ENCODE measurements at regions not wholly inside any gene's neighbourhood (a gene's known extent, or its start where the extent isn't known, plus 50 kb on each side); places are given as distances from the start of the nearest gene placed in this dataset.
A peak's percentile ranks its signal among the peaks of the same experiment; 100 is the strongest.
"Not testable (repeated sequence)": the region's sequence is repeated elsewhere in the genome, so short reads cannot be mapped to it uniquely, and the experiment has no call there.

- intact Hi-C loops (cut with DNase I) = no loop called here
- no peak for DNase-seq
Observed at GRCh38 chr11:38339835-38340440, 1741.9 kb upstream of the RAG2 start.

- DNase-seq; intact Hi-C loops (cut with DNase I): not testable (repeated sequence)
Observed at GRCh38 chr11:38338022-38338421, 1740.0 kb upstream of the RAG2 start.

- no peak for DNase-seq
- intact Hi-C loops (cut with DNase I) = no loop called here
Observed at GRCh38 chr11:38332046-38332445, 1734.0 kb upstream of the RAG2 start.

GRCh38 chr11:38330578-38330977 lies 1732.5 kb upstream of the RAG2 start:
- intact Hi-C loops (cut with DNase I) = no loop called here
- no peak for DNase-seq

GRCh38 chr11:38323961-38324761 lies 1726.1 kb upstream of the RAG2 start:
- no peak for DNase-seq
- intact Hi-C loops (cut with DNase I) = no loop called here

GRCh38 chr11:38315151-38315550 lies 1717.1 kb upstream of the RAG2 start:
- intact Hi-C loops (cut with DNase I) = no loop called here
- DNase-seq = no peak

- intact Hi-C loops (cut with DNase I) = no loop called here
- no peak for DNase-seq
Observed at GRCh38 chr11:38307455-38307854, 1709.4 kb upstream of the RAG2 start.

- DNase-seq = no peak
- intact Hi-C loops (cut with DNase I) = no loop called here
Observed at GRCh38 chr11:38305682-38306081, 1707.6 kb upstream of the RAG2 start.

GRCh38 chr11:38304926-38305325 lies 1706.9 kb upstream of the RAG2 start:
- no peak for DNase-seq
- intact Hi-C loops (cut with DNase I) = no loop called here

- DNase-seq = no peak
- intact Hi-C loops (cut with DNase I) = no loop called here
Observed at GRCh38 chr11:38302564-38302963, 1704.5 kb upstream of the RAG2 start.

GRCh38 chr11:38300570-38300969 lies 1702.5 kb upstream of the RAG2 start:
- no peak for DNase-seq
- intact Hi-C loops (cut with DNase I) = no loop called here

GRCh38 chr11:38296211-38296776 lies 1698.3 kb upstream of the RAG2 start:
- DNase-seq = peak in 3 of 10 donors; percentile 57 to 83 (median 74)
- intact Hi-C loops (cut with DNase I) = no loop called here

GRCh38 chr11:38282718-38283117 lies 1684.7 kb upstream of the RAG2 start:
- DNase-seq = no peak
- intact Hi-C loops (cut with DNase I) = no loop called here

GRCh38 chr11:38278457-38279141 lies 1680.6 kb upstream of the RAG2 start:
- peak in 3 of 10 donors; percentile 59 to 84 (median 75) for DNase-seq
- intact Hi-C loops (cut with DNase I) = no loop called here

- no peak for DNase-seq
- intact Hi-C loops (cut with DNase I) = no loop called here
Observed at GRCh38 chr11:38274031-38274430, 1676.0 kb upstream of the RAG2 start.

- intact Hi-C loops (cut with DNase I) = no loop called here
- no peak for DNase-seq
Observed at GRCh38 chr11:38272376-38272775, 1674.3 kb upstream of the RAG2 start.

GRCh38 chr11:38266691-38267090 lies 1668.7 kb upstream of the RAG2 start:
- DNase-seq = no peak
- intact Hi-C loops (cut with DNase I) = no loop called here

GRCh38 chr11:38256436-38256835 lies 1658.4 kb upstream of the RAG2 start:
- no peak for DNase-seq
- intact Hi-C loops (cut with DNase I) = no loop called here

- DNase-seq = no peak
- intact Hi-C loops (cut with DNase I) = no loop called here
Observed at GRCh38 chr11:38254913-38255312, 1656.9 kb upstream of the RAG2 start.

- intact Hi-C loops (cut with DNase I) = no loop called here
- DNase-seq = no peak
Observed at GRCh38 chr11:38252620-38253019, 1654.6 kb upstream of the RAG2 start.

- intact Hi-C loops (cut with DNase I) = no loop called here
- no peak for DNase-seq
Observed at GRCh38 chr11:38246451-38246850, 1648.4 kb upstream of the RAG2 start.

All from posterior cingulate gyrus (tissue), 11 donors.